ENCODE measurements at regions not wholly inside any gene's neighbourhood (a gene's known extent, or its start where the extent isn't known, plus 50 kb on each side); places are given as distances from the start of the nearest gene placed in this dataset.

- Histone ChIP-seq H3K79me2 (replicated peaks; ENCODE audit: insufficient read depth) (no peaks in the 10 kb centered on the region), H2AFZ (no peak overlapping the region), H3K27ac (ENCODE audit: low read depth) (no peak overlapping the region), H3K4me1 (ENCODE audit: insufficient read depth) (peaks cover 19% of the 10 kb centered on the region), H3K9me2 (ENCODE audit: insufficient read depth) (no peaks in the 10 kb centered on the region), H4K20me1 (replicated peaks; ENCODE audit: insufficient read depth) (no peaks in the 10 kb centered on the region), H3K27me3 (ENCODE audit: insufficient read depth) (no peaks in the 10 kb centered on the region), H3K4me2 (peak overlapping the region; percentile 54), H3K36me3 (ENCODE audit: insufficient read depth) (no peaks in the 10 kb centered on the region), H3K4me3 (no peak overlapping the region), H3F3A (replicated peaks; ENCODE audit: low read depth) (no peaks in the 10 kb centered on the region)
- ATAC-seq: peak; percentile 39
- Mint-ChIP-seq H3K36me3 (ENCODE audit: low read depth) (peaks cover 7% of the 10 kb centered on the region; the same call in 2 of the 3 replicates), H3K27ac (no peak overlapping the region), H3K27me3 (ENCODE audit: insufficient read depth, low read depth, poor library complexity) (no peaks in the 10 kb centered on the region), H3K4me1 (peaks cover 27% of the 10 kb centered on the region), H3K9me3 (peaks cover 11% of the 10 kb centered on the region; the same call in 2 of the 3 replicates), H3K4me3 (peak overlapping the region; percentile 8; the same call in 1 of the 3 replicates)
- TF ChIP-seq JUNB (IDR thresholded peaks at IDR 0.05; ENCODE audit: unreplicated experiment) (no peak), ZNF114 (CRISPR knock-in tag; IDR thresholded peaks at IDR 0.05) (no peak), REST (IDR thresholded peaks at IDR 0.05; ENCODE audit: unreplicated experiment) (no peak)
- peak; percentile 69 for DNase-seq (ENCODE audit: low spot score)
These were observed 212.2 kb downstream of the TRIB2 start for GRCh38 chr2:12928775-12929401.

- H2AFZ ChIP-seq: no peak overlapping the region
- no peak for TF ChIP-seq JUNB (IDR thresholded peaks at IDR 0.05; ENCODE audit: unreplicated experiment)
- no peak for TF ChIP-seq EZH2 (IDR thresholded peaks at IDR 0.05; ENCODE audit: low read depth, unreplicated experiment)
- no peak for TF ChIP-seq NANOG (IDR thresholded peaks at IDR 0.05; ENCODE audit: borderline replicate concordance)
- no peak for TF ChIP-seq REST (IDR thresholded peaks at IDR 0.05; ENCODE audit: unreplicated experiment)
- TF ChIP-seq CTCF (conservative IDR thresholded peaks at IDR 0.05; ENCODE audit: low read depth in 2 of 2): no peak
- peaks cover 19% of the 10 kb centered on the region for H3K4me1 ChIP-seq (ENCODE audit: insufficient read depth)
- no peaks in the 10 kb centered on the region for H3K36me3 ChIP-seq (ENCODE audit: insufficient read depth)
- no peaks in the 10 kb centered on the region for H3K79me2 ChIP-seq (replicated peaks; ENCODE audit: insufficient read depth)
- H3F3A ChIP-seq (replicated peaks; ENCODE audit: low read depth): no peaks in the 10 kb centered on the region
- H4K20me1 ChIP-seq (replicated peaks; ENCODE audit: insufficient read depth): no peaks in the 10 kb centered on the region
- Mint-ChIP-seq H3K27me3 (ENCODE audit: insufficient read depth, low read depth, poor library complexity) (no peaks in the 10 kb centered on the region), H3K4me3 (no peak overlapping the region), H3K36me3 (ENCODE audit: low read depth) (peaks cover 7% of the 10 kb centered on the region; the same call in 2 of the 3 replicates), H3K27ac (no peak overlapping the region), H3K4me1 (peaks cover 27% of the 10 kb centered on the region), H3K9me3 (peaks cover 11% of the 10 kb centered on the region; the same call in 2 of the 3 replicates)
- H3K4me2 ChIP-seq: peak overlapping the region; percentile 50; the same call in 1 of the 2 replicates
- H3K4me3 ChIP-seq: no peak overlapping the region
- no peaks in the 10 kb centered on the region for H3K9me2 ChIP-seq (ENCODE audit: insufficient read depth)
- ATAC-seq (peak; percentile 50), DNase-seq (ENCODE audit: low spot score) (peak; percentile 11)
- no peak overlapping the region for H3K27ac ChIP-seq (ENCODE audit: low read depth)
- H3K27me3 ChIP-seq (ENCODE audit: insufficient read depth): no peaks in the 10 kb centered on the region
These were observed 213.0 kb downstream of the TRIB2 start for GRCh38 chr2:12929758-12930157.
